HEK293T (cell line): ENCODE measurements at regions not wholly inside any gene's neighbourhood (a gene's known extent, or its start where the extent isn't known, plus 50 kb on each side); places are given as distances from the start of the nearest gene placed in this dataset.

Source experiments
- CTCF ChIA-PET: fragments of 350-600 bp; formaldehyde crosslinking; extraction: SDS; loops from one replicate; lab custom pipeline; 2021; ENCODE audit warnings: antibody characterized with exemption, inconsistent platforms; lab: Yijun Ruan, JAX
- POLR2A ChIA-PET: fragments of 350-600 bp; formaldehyde crosslinking; extraction: SDS; loops from one replicate; lab custom pipeline; 2020; ENCODE audit warnings: antibody characterized with exemption, inconsistent platforms; lab: Yijun Ruan, JAX
- DNase-seq: peaks from one replicate; pipeline ENCODE4 v3.0.0; 2012; ENCODE audit warnings: mixed read lengths; ENCODE audit errors: extremely low spot score
- ARNT ChIP-seq: fragments of 450-650 bp; IDR thresholded peaks from 2 replicates; pipeline ENCODE4 v1.6.1; 2017; ENCODE audit warnings: mild to moderate bottlenecking
- BHLHE40 ChIP-seq: fragments of 450-650 bp; IDR thresholded peaks from 2 replicates; pipeline ENCODE4 v1.6.1; 2016; ENCODE audit warnings: mild to moderate bottlenecking, moderate library complexity, borderline replicate concordance
- CTBP1 ChIP-seq: fragments of 450-650 bp; IDR thresholded peaks from 2 replicates; pipeline ENCODE4 v1.6.1; 2016; ENCODE audit warnings: borderline replicate concordance
- ELF4 ChIP-seq: fragments of 450-650 bp; IDR thresholded peaks from 2 replicates; pipeline ENCODE4 v1.6.1; 2017; ENCODE audit warnings: antibody characterized with exemption
- FOXA1 ChIP-seq: fragments of 450-650 bp; IDR thresholded peaks from 2 replicates; pipeline ENCODE4 v1.6.1; 2016; ENCODE audit warnings: mild to moderate bottlenecking
- FOXK2 ChIP-seq: fragments of 450-650 bp; IDR thresholded peaks from 2 replicates; pipeline ENCODE4 v1.6.1; 2016; ENCODE audit warnings: mild to moderate bottlenecking
- FOXM1 ChIP-seq: fragments of 450-650 bp; IDR thresholded peaks from 2 replicates; pipeline ENCODE4 v1.6.1; 2017; ENCODE audit warnings: mild to moderate bottlenecking, borderline replicate concordance
- HDGF ChIP-seq: fragments of 450-650 bp; IDR thresholded peaks from 2 replicates; pipeline ENCODE4 v1.6.1; 2017; ENCODE audit warnings: antibody characterized with exemption, borderline replicate concordance
- L3MBTL2 ChIP-seq: fragments of 450-650 bp; conservative IDR thresholded peaks from 2 replicates; pipeline ENCODE4 v1.6.1; 2016; ENCODE audit warnings: mild to moderate bottlenecking
- LEF1 ChIP-seq: fragments of 450-650 bp; IDR thresholded peaks from 2 replicates; pipeline ENCODE4 v1.6.1; 2017; ENCODE audit warnings: mild to moderate bottlenecking, borderline replicate concordance
- NFRKB ChIP-seq: fragments of 450-650 bp; IDR thresholded peaks from 2 replicates; pipeline ENCODE4 v1.6.1; 2016; ENCODE audit warnings: mild to moderate bottlenecking, moderate library complexity
- PKNOX1 ChIP-seq: fragments of 450-650 bp; IDR thresholded peaks from 2 replicates; pipeline ENCODE4 v1.6.1; 2016
- SP1 ChIP-seq: fragments of 450-650 bp; IDR thresholded peaks from 2 replicates; pipeline ENCODE4 v1.6.1; 2017
- SUZ12 ChIP-seq: fragments of 450-650 bp; IDR thresholded peaks from 2 replicates; pipeline ENCODE4 v1.6.1; 2016; ENCODE audit warnings: mild to moderate bottlenecking
- TARDBP ChIP-seq: fragments of 450-650 bp; IDR thresholded peaks from 2 replicates; pipeline ENCODE4 v1.6.1; 2016
- ZNF384 ChIP-seq: fragments of 450-650 bp; IDR thresholded peaks from 2 replicates; pipeline ENCODE4 v1.6.1; 2016

- POLR2A ChIA-PET = no interaction called here
- no peak for DNase-seq
- CTCF ChIA-PET = no interaction called here
- TF ChIP-seq LEF1 (no peak), ELF4 (no peak), TARDBP (no peak), FOXM1 (no peak), SP1 (no peak), FOXK2 (no peak), HDGF (no peak), CTBP1 (no peak), ARNT (no peak)
Measured at GRCh38 chr6:148650941-148651505, 95.8 kb upstream of the UST start.

GRCh38 chr6:148652205-148652604 is 94.6 kb upstream of the UST start:
- TF ChIP-seq SUZ12 (no peak), L3MBTL2 (no peak), BHLHE40 (no peak), FOXM1 (no peak), FOXA1 (no peak), ARNT (no peak), PKNOX1 (no peak), SP1 (no peak), TARDBP (no peak)
- ChIA-PET CTCF (no interaction called here), POLR2A (interaction anchor here (0.6 kb wide), 1 partner anchor 337 kb away, joined by 3 read pairs; no protein-coding TSS in a partner anchor)
- no peak for DNase-seq

GRCh38 chr6:148653138-148653776 is 93.6 kb upstream of the UST start:
- ChIA-PET CTCF (no interaction called here), POLR2A (no interaction called here)
- no peak for DNase-seq
- TF ChIP-seq BHLHE40 (no peak), FOXK2 (no peak), PKNOX1 (no peak), L3MBTL2 (no peak), CTBP1 (no peak), FOXM1 (no peak), HDGF (no peak), ARNT (no peak), NFRKB (no peak), ZNF384 (no peak), FOXA1 (no peak), TARDBP (no peak), SUZ12 (no peak), LEF1 (no peak), ELF4 (no peak), SP1 (no peak)

- ChIA-PET POLR2A (no interaction called here), CTCF (no interaction called here)
- no peak for DNase-seq
- TF ChIP-seq BHLHE40 (no peak), FOXM1 (no peak), ZNF384 (no peak), LEF1 (no peak), ELF4 (no peak), SUZ12 (no peak), NFRKB (no peak), FOXA1 (no peak), CTBP1 (no peak), ARNT (no peak), PKNOX1 (no peak), TARDBP (no peak), HDGF (no peak), L3MBTL2 (no peak)
Measured at GRCh38 chr6:148657048-148657447, 89.8 kb upstream of the UST start.

- ChIA-PET CTCF (no interaction called here), POLR2A (no interaction called here)
- TF ChIP-seq BHLHE40 (no peak), SUZ12 (no peak), TARDBP (no peak), FOXA1 (no peak), L3MBTL2 (no peak), NFRKB (no peak), SP1 (no peak), HDGF (no peak), LEF1 (no peak), CTBP1 (no peak), ZNF384 (no peak), FOXK2 (no peak), ELF4 (no peak), ARNT (no peak), PKNOX1 (no peak), FOXM1 (no peak)
- no peak for DNase-seq
Measured at GRCh38 chr6:148658681-148659430, 88.0 kb upstream of the UST start.
